ENCODE measurements at regions not wholly inside any gene's neighbourhood (a gene's known extent, or its start where the extent isn't known, plus 50 kb on each side); places are given as distances from the start of the nearest gene placed in this dataset.

DNA sequence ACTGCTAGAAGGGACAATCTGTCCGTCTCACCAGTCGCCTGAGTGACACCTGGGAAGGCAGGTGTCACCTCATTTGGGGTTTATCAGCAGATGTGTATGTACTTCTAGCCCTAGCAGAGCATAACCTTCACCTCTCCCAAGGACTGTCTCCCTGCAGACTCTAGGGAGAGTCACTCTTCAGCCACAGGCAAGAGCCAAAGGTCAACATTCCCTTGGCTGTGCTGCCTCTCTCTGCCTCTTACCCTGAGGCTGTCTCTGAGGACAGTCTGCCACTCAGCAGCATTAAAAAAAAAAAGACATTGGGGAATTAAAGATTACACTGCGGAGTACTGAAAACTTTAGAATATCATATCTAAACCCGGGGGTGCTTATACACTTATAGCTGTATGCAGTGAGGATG lies 377.7 kb upstream of the FZD8 start:
- TF ChIP-seq POLR2A (IDR thresholded peaks at IDR 0.05) = no peak
- TF ChIP-seq, protein P1, sequence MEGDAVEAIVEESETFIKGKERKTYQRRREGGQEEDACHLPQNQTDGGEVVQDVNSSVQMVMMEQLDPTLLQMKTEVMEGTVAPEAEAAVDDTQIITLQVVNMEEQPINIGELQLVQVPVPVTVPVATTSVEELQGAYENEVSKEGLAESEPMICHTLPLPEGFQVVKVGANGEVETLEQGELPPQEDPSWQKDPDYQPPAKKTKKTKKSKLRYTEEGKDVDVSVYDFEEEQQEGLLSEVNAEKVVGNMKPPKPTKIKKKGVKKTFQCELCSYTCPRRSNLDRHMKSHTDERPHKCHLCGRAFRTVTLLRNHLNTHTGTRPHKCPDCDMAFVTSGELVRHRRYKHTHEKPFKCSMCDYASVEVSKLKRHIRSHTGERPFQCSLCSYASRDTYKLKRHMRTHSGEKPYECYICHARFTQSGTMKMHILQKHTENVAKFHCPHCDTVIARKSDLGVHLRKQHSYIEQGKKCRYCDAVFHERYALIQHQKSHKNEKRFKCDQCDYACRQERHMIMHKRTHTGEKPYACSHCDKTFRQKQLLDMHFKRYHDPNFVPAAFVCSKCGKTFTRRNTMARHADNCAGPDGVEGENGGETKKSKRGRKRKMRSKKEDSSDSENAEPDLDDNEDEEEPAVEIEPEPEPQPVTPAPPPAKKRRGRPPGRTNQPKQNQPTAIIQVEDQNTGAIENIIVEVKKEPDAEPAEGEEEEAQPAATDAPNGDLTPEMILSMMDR (IDR thresholded peaks at IDR 0.05) = no peak

All from Peyer's patch (tissue), 4 donors.